ENCODE measurements at regions not wholly inside any gene's neighbourhood (a gene's known extent, or its start where the extent isn't known, plus 50 kb on each side); places are given as distances from the start of the nearest gene placed in this dataset.
"Not testable (repeated sequence)": the region's sequence is repeated elsewhere in the genome, so short reads cannot be mapped to it uniquely, and the experiment has no call there.

GRCh38 chr6:28008053-28008452 is 51.0 kb downstream of the OR2B6 start:
- Mint-ChIP-seq H3K4me1 (peaks cover 18 to 29% (median 24%) of the 10 kb centered on the region in 3 donors), H3K9me3 (peaks cover 3 to 16% (median 9%) of the 10 kb centered on the region in 3 donors), H3K4me3 (peak overlapping the region in 2 of 4 donors; percentile 76 to 78), H3K27ac (peak overlapping the region in 2 of 3 donors; percentile 77 to 88), H3K27me3 (peaks cover 2% of the 10 kb centered on the region), H3K36me3 (peaks cover 4% of the 10 kb centered on the region)

- Mint-ChIP-seq H3K27ac (no peak overlapping the region), H3K9me3 (peaks cover 3 to 16% (median 14%) of the 10 kb centered on the region in 3 donors), H3K4me3 (no peak overlapping the region), H3K36me3 (peaks cover 1% of the 10 kb centered on the region), H3K4me1 (peaks cover 14 to 29% (median 24%) of the 10 kb centered on the region in 3 donors), H3K27me3 (peaks cover 4% of the 10 kb centered on the region)
Observed at GRCh38 chr6:28010526-28010925, 53.5 kb downstream of the OR2B6 start.

- Mint-ChIP-seq H3K4me1 (peaks cover 14 to 29% (median 24%) of the 10 kb centered on the region in 3 donors), H3K27ac (peak overlapping the region in 1 of 3 donors; percentile 14), H3K4me3 (peak overlapping the region in 2 of 4 donors; percentile 43 to 75), H3K9me3 (peaks cover 3 to 16% (median 12%) of the 10 kb centered on the region in 3 donors), H3K27me3 (peaks cover 4% of the 10 kb centered on the region), H3K36me3 (peaks cover 1% of the 10 kb centered on the region)
Observed at GRCh38 chr6:28011722-28012121, 54.7 kb downstream of the OR2B6 start.

- not testable (repeated sequence) for H3K9me3 Mint-ChIP-seq, H3K4me3 Mint-ChIP-seq, H3K27ac Mint-ChIP-seq, H3K4me1 Mint-ChIP-seq, H3K36me3 Mint-ChIP-seq
- peaks cover 12% of the 10 kb centered on the region for H3K27me3 Mint-ChIP-seq
Observed at GRCh38 chr6:28021011-28021410, 59.4 kb upstream of the ZNF165 start.

GRCh38 chr6:28022707-28023106 is 57.7 kb upstream of the ZNF165 start:
- H3K36me3 Mint-ChIP-seq, H3K9me3 Mint-ChIP-seq, H3K4me1 Mint-ChIP-seq, H3K27ac Mint-ChIP-seq, H3K4me3 Mint-ChIP-seq: not testable (repeated sequence)
- H3K27me3 Mint-ChIP-seq, result peaks cover 12% of the 10 kb centered on the region

Data from IgD-negative memory B cell (primary cell).